ENCODE measurements at regions not wholly inside any gene's neighbourhood (a gene's known extent, or its start where the extent isn't known, plus 50 kb on each side); places are given as distances from the start of the nearest gene placed in this dataset.

- Histone ChIP-seq H3K4me2 (ENCODE audit: low read depth, low read length, poor library complexity, severe bottlenecking) (no peak overlapping the region), H3K27ac (ENCODE audit: low read depth, low read length) (no peak overlapping the region), H3K9me2 (replicated peaks; ENCODE audit: insufficient read depth, low read length) (no peaks in the 10 kb centered on the region), H4K20me1 (ENCODE audit: low read depth, low read length) (no peaks in the 10 kb centered on the region), H3K9ac (ENCODE audit: low read length) (no peak overlapping the region), H2AFZ (ENCODE audit: low read depth, low read length, severe bottlenecking) (no peak overlapping the region), H3K79me2 (ENCODE audit: insufficient read depth, low read length) (no peaks in the 10 kb centered on the region), H3K9me3 (ENCODE audit: insufficient read depth, low read length) (no peaks in the 10 kb centered on the region), H3K27me3 (ENCODE audit: low read length) (no peaks in the 10 kb centered on the region), H3K4me3 (ENCODE audit: insufficient read depth, low read length, poor library complexity, severe bottlenecking) (no peak overlapping the region), H3F3A (ENCODE audit: insufficient read depth) (no peaks in the 10 kb centered on the region), H3K36me3 (ENCODE audit: low read length) (no peaks in the 10 kb centered on the region)
- TF ChIP-seq EZH2phosphoT487 (conservative IDR thresholded peaks at IDR 0.05; ENCODE audit: low read length): no peak
- TF ChIP-seq, protein P1, sequence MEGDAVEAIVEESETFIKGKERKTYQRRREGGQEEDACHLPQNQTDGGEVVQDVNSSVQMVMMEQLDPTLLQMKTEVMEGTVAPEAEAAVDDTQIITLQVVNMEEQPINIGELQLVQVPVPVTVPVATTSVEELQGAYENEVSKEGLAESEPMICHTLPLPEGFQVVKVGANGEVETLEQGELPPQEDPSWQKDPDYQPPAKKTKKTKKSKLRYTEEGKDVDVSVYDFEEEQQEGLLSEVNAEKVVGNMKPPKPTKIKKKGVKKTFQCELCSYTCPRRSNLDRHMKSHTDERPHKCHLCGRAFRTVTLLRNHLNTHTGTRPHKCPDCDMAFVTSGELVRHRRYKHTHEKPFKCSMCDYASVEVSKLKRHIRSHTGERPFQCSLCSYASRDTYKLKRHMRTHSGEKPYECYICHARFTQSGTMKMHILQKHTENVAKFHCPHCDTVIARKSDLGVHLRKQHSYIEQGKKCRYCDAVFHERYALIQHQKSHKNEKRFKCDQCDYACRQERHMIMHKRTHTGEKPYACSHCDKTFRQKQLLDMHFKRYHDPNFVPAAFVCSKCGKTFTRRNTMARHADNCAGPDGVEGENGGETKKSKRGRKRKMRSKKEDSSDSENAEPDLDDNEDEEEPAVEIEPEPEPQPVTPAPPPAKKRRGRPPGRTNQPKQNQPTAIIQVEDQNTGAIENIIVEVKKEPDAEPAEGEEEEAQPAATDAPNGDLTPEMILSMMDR (IDR thresholded peaks at IDR 0.05; ENCODE audit: insufficient read depth, low read length, poor library complexity, severe bottlenecking): no peak
Observed at GRCh38 chr10:108166401-108166800, 1001.9 kb upstream of the SORCS1 start.

DNA sequence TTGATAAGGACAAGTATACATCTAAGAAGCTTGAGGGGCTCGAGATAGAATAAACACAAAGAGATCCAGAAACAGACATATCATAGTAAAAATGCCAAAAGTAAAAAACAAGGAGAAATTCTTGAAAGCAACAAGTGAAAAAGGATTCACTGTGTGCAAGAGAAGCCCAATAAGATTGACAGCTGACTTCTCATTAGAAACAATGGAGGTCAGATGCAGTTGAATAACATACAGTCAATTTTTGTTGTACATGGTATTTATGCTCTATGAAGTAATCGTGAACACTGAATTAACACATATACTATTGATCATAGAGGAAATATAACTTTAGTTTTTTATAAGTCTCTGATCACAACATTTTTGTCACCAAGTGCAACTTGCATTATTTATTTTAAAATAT lies 982.8 kb upstream of the SORCS1 start:
- H3F3A ChIP-seq (ENCODE audit: insufficient read depth): no peaks in the 10 kb centered on the region
- no peaks in the 10 kb centered on the region for H3K9me2 ChIP-seq (replicated peaks; ENCODE audit: insufficient read depth, low read length)
- no peak overlapping the region for H3K9ac ChIP-seq (ENCODE audit: low read length)
- no peak for TF ChIP-seq EZH2phosphoT487 (conservative IDR thresholded peaks at IDR 0.05; ENCODE audit: low read length)
- TF ChIP-seq, protein P1 (IDR thresholded peaks at IDR 0.05; ENCODE audit: insufficient read depth, low read length, poor library complexity, severe bottlenecking): no peak
- H3K27me3 ChIP-seq (ENCODE audit: low read length): no peaks in the 10 kb centered on the region
- H3K36me3 ChIP-seq (ENCODE audit: low read length): no peaks in the 10 kb centered on the region
- no peak overlapping the region for H2AFZ ChIP-seq (ENCODE audit: low read depth, low read length, severe bottlenecking)
- H3K27ac ChIP-seq (ENCODE audit: low read depth, low read length): no peak overlapping the region
- H4K20me1 ChIP-seq (ENCODE audit: low read depth, low read length): no peaks in the 10 kb centered on the region
- no peak overlapping the region for H3K4me2 ChIP-seq (ENCODE audit: low read depth, low read length, poor library complexity, severe bottlenecking)
- no peaks in the 10 kb centered on the region for H3K9me3 ChIP-seq (ENCODE audit: insufficient read depth, low read length)
- no peak overlapping the region for H3K4me3 ChIP-seq (ENCODE audit: insufficient read depth, low read length, poor library complexity, severe bottlenecking)
- no peaks in the 10 kb centered on the region for H3K79me2 ChIP-seq (ENCODE audit: insufficient read depth, low read length)

DNA sequence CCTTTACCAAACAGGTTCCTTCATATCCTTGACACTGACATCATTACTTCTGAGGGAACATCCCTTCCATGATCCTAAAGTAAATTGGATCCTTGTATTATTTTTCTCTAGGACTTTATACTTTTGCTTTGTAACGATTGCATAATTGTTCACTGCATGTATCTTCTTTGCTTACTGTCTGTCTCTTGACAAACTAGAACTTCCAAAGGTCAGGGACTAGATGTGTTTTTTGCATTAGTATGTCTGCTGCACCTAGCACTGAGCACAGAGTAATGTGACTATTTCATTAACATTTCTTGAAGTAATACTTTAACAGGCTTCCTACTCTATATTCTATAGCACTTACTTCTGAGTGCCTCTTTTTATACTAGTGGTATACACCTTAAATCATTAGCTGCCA lies 976.6 kb upstream of the SORCS1 start:
- H3K27ac ChIP-seq (ENCODE audit: low read depth, low read length): no peak overlapping the region
- no peaks in the 10 kb centered on the region for H3K36me3 ChIP-seq (ENCODE audit: low read length)
- H3K27me3 ChIP-seq (ENCODE audit: low read length): no peaks in the 10 kb centered on the region
- no peaks in the 10 kb centered on the region for H3K79me2 ChIP-seq (ENCODE audit: insufficient read depth, low read length)
- no peak overlapping the region for H3K4me2 ChIP-seq (ENCODE audit: low read depth, low read length, poor library complexity, severe bottlenecking)
- H3K9ac ChIP-seq (ENCODE audit: low read length): no peak overlapping the region
- no peak overlapping the region for H3K4me3 ChIP-seq (ENCODE audit: insufficient read depth, low read length, poor library complexity, severe bottlenecking)
- H3K9me3 ChIP-seq (ENCODE audit: insufficient read depth, low read length): no peaks in the 10 kb centered on the region
- H4K20me1 ChIP-seq (ENCODE audit: low read depth, low read length): no peaks in the 10 kb centered on the region
- no peak for TF ChIP-seq EZH2phosphoT487 (conservative IDR thresholded peaks at IDR 0.05; ENCODE audit: low read length)
- TF ChIP-seq, protein P1 (IDR thresholded peaks at IDR 0.05; ENCODE audit: insufficient read depth, low read length, poor library complexity, severe bottlenecking): no peak
- no peak overlapping the region for H2AFZ ChIP-seq (ENCODE audit: low read depth, low read length, severe bottlenecking)
- no peaks in the 10 kb centered on the region for H3F3A ChIP-seq (ENCODE audit: insufficient read depth)
- no peaks in the 10 kb centered on the region for H3K9me2 ChIP-seq (replicated peaks; ENCODE audit: insufficient read depth, low read length)
